ENCODE measurements at regions not wholly inside any gene's neighbourhood (a gene's known extent, or its start where the extent isn't known, plus 50 kb on each side); places are given as distances from the start of the nearest gene placed in this dataset.

GRCh38 chr13:109859898-109860297 lies 73.5 kb upstream of the IRS2 start:
- TF ChIP-seq, protein P1, sequence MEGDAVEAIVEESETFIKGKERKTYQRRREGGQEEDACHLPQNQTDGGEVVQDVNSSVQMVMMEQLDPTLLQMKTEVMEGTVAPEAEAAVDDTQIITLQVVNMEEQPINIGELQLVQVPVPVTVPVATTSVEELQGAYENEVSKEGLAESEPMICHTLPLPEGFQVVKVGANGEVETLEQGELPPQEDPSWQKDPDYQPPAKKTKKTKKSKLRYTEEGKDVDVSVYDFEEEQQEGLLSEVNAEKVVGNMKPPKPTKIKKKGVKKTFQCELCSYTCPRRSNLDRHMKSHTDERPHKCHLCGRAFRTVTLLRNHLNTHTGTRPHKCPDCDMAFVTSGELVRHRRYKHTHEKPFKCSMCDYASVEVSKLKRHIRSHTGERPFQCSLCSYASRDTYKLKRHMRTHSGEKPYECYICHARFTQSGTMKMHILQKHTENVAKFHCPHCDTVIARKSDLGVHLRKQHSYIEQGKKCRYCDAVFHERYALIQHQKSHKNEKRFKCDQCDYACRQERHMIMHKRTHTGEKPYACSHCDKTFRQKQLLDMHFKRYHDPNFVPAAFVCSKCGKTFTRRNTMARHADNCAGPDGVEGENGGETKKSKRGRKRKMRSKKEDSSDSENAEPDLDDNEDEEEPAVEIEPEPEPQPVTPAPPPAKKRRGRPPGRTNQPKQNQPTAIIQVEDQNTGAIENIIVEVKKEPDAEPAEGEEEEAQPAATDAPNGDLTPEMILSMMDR (IDR thresholded peaks at IDR 0.05) = no peak
- no peak for TF ChIP-seq EZH2 (IDR thresholded peaks at IDR 0.05)
- no peak for TF ChIP-seq EZH2phosphoT487 (IDR thresholded peaks at IDR 0.05)

Data from neural progenitor cell (in vitro differentiated cells).